ENCODE measurements at regions not wholly inside any gene's neighbourhood (a gene's known extent, or its start where the extent isn't known, plus 50 kb on each side); places are given as distances from the start of the nearest gene placed in this dataset.

DNA sequence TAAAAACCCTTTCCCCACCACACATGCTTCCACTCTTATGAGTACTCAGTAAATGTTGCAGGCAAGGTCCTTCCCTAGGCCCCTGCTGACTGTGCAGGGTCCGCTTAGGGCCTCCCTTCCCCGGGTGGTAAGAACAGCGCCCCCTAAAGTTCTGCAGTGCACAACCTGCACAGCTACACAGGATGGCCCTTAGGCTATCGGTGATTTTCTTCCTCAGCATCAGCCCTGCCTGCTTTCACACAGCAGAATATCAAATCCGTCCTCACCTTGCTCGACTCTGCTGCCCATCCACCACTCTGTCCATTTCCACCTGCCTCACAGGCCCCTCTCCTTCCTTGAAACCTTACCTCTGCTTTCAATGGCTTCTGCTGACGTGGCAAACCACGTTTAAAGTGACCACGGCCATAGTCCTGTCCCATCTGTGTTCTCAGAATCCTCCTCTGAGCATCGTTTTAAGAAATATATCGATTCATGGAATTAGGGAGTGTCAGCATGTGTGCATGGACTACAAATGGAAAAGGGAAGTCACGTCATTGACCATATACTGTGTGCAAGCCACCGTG lies 51.4 kb upstream of the TMEM132E start:
- H3K9ac ChIP-seq: no peak overlapping the region
- no peak overlapping the region for H3K4me2 ChIP-seq (ENCODE audit: low read length)
- H2AFZ ChIP-seq: no peak overlapping the region
- H3K4me3 ChIP-seq (ENCODE audit: low read depth, low read length): no peak overlapping the region
- no peaks in the 10 kb centered on the region for H3K9me3 ChIP-seq (ENCODE audit: control insufficient read depth, low read length)
- no peaks in the 10 kb centered on the region for H3K27me3 ChIP-seq (ENCODE audit: control insufficient read depth, insufficient read depth, low read length)
- TF ChIP-seq, protein P1, sequence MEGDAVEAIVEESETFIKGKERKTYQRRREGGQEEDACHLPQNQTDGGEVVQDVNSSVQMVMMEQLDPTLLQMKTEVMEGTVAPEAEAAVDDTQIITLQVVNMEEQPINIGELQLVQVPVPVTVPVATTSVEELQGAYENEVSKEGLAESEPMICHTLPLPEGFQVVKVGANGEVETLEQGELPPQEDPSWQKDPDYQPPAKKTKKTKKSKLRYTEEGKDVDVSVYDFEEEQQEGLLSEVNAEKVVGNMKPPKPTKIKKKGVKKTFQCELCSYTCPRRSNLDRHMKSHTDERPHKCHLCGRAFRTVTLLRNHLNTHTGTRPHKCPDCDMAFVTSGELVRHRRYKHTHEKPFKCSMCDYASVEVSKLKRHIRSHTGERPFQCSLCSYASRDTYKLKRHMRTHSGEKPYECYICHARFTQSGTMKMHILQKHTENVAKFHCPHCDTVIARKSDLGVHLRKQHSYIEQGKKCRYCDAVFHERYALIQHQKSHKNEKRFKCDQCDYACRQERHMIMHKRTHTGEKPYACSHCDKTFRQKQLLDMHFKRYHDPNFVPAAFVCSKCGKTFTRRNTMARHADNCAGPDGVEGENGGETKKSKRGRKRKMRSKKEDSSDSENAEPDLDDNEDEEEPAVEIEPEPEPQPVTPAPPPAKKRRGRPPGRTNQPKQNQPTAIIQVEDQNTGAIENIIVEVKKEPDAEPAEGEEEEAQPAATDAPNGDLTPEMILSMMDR (IDR thresholded peaks at IDR 0.05): no peak
- no peaks in the 10 kb centered on the region for H3K79me2 ChIP-seq
- H3K27ac ChIP-seq: no peak overlapping the region
- H3K4me1 ChIP-seq: no peaks in the 10 kb centered on the region
- H3K36me3 ChIP-seq (ENCODE audit: control insufficient read depth, insufficient read depth, low read length): no peaks in the 10 kb centered on the region

DNA sequence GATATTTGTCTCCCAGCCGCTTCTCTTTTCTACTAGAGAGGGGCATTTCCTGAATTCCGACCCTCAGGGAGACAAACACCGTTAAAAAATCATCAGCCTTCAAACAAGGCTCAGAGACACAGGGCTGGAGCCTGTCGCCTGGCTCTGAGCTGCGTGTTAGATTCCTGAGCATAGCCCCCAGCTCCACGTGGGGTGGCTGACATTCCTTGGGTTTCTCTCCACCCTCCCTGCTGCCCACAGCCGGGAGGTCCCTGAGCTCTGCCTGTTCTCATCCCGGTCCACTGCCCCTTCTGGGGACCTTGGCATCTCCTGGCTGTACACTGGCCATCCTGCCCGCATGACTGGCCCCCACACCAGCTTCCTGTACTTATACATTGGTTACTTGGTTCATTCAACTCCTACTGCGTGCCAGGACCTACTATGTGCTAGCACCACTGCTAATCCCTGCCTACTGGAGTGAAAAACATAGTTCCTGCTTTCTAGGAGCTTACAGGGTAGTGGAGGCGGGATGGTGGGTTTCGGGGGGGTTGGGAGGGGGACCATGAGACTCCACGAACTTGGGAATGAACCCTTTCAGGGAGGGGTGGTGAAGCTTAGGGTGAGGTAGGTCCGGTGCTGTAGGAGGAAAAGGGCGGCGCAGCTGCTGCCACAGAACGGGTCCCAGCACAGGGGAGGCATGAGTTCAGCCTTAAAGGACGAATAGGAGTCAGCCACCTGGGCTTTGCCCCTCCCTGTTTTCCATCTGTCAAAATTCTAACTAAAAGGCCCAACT lies 52.1 kb upstream of the TMEM132E start:
- Histone ChIP-seq H2AFZ (no peak overlapping the region), H3K4me2 (ENCODE audit: low read length) (no peak overlapping the region), H3K9ac (no peak overlapping the region), H3K79me2 (no peaks in the 10 kb centered on the region), H3K9me3 (ENCODE audit: control insufficient read depth, low read length) (no peaks in the 10 kb centered on the region), H3K4me1 (no peaks in the 10 kb centered on the region), H3K36me3 (ENCODE audit: control insufficient read depth, insufficient read depth, low read length) (no peaks in the 10 kb centered on the region), H3K27me3 (ENCODE audit: control insufficient read depth, insufficient read depth, low read length) (no peaks in the 10 kb centered on the region), H3K4me3 (ENCODE audit: low read depth, low read length) (no peak overlapping the region), H3K27ac (no peak overlapping the region)
- TF ChIP-seq, protein P1 (IDR thresholded peaks at IDR 0.05): no peak

DNA sequence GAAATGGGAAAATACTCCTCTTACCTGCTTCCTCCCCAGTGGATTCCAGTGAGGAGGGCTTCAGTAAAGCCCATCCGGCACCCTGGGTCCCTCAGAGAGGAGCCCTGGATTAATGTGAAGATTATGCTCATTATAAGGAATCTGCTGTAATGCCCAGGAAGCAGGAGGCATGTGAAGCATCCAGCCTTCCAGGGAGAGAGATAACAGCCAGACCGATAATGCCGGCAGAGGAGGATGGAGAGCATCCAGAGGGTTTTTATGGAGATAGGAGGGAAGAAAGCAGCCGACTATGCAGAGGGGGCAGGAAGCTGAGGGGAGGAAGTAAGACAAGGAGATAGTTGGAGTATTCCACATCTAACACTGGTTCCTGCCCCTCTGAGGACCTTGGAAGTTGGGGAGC lies 53.7 kb upstream of the TMEM132E start:
- Histone ChIP-seq H3K27ac (no peak overlapping the region), H3K27me3 (ENCODE audit: control insufficient read depth, insufficient read depth, low read length) (no peaks in the 10 kb centered on the region), H3K36me3 (ENCODE audit: control insufficient read depth, insufficient read depth, low read length) (no peaks in the 10 kb centered on the region), H3K4me3 (ENCODE audit: low read depth, low read length) (no peak overlapping the region), H3K9ac (no peak overlapping the region), H3K4me1 (no peaks in the 10 kb centered on the region), H3K79me2 (no peaks in the 10 kb centered on the region), H3K4me2 (ENCODE audit: low read length) (no peak overlapping the region), H3K9me3 (ENCODE audit: control insufficient read depth, low read length) (no peaks in the 10 kb centered on the region), H2AFZ (no peak overlapping the region)
- TF ChIP-seq, protein P1 (IDR thresholded peaks at IDR 0.05): no peak

DNA sequence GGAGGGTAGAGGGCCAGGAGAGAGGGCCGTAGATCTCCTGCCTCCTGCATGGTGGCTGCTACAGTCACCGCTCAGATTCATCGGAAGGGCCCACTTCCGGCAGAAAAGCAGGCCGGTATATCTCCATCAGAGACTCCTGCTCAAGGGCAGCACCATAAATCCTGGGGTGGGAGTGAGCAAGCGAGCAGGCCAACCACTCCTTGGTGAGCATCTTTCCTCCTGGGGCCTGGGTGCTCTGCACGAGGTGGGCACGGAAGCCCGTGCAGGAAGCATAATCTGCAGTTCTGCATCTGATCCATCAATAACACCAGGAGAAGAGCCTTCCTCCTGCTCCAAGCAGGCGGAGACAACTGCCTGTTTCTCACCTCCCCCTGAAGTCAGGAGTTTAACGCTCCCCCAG lies 57.4 kb upstream of the TMEM132E start:
- Histone ChIP-seq H3K36me3 (ENCODE audit: control insufficient read depth, insufficient read depth, low read length) (no peaks in the 10 kb centered on the region), H3K27ac (no peak overlapping the region), H2AFZ (no peak overlapping the region), H3K4me2 (ENCODE audit: low read length) (no peak overlapping the region), H3K79me2 (no peaks in the 10 kb centered on the region), H3K9me3 (ENCODE audit: control insufficient read depth, low read length) (no peaks in the 10 kb centered on the region), H3K4me1 (no peaks in the 10 kb centered on the region), H3K9ac (no peak overlapping the region), H3K27me3 (ENCODE audit: control insufficient read depth, insufficient read depth, low read length) (no peaks in the 10 kb centered on the region), H3K4me3 (ENCODE audit: low read depth, low read length) (no peak overlapping the region)
- TF ChIP-seq, protein P1 (IDR thresholded peaks at IDR 0.05): no peak

DNA sequence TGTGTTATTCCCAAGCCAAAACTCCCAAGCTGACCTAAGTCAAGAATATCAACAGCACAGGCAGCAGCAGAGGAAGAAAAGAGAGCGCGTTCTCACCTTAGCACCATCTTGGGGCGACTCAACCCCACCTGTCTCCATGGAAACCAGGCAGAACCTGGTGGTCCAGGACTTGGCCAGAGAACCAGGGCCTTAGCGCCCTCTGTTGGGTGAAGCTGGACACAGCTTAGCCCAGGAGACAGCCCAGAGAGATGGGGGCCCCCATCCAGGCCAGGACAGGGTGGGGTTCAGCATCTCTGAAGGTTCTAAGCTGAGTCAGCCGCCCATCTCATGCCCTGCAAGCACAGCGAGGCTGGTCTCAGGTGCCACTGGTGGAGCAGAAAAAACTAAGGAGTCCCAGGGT lies 60.1 kb upstream of the TMEM132E start:
- Histone ChIP-seq H3K79me2 (no peaks in the 10 kb centered on the region), H3K9me3 (ENCODE audit: control insufficient read depth, low read length) (no peaks in the 10 kb centered on the region), H3K4me1 (no peaks in the 10 kb centered on the region), H2AFZ (no peak overlapping the region), H3K27ac (no peak overlapping the region), H3K9ac (no peak overlapping the region), H3K27me3 (ENCODE audit: control insufficient read depth, insufficient read depth, low read length) (no peaks in the 10 kb centered on the region), H3K36me3 (ENCODE audit: control insufficient read depth, insufficient read depth, low read length) (no peaks in the 10 kb centered on the region), H3K4me2 (ENCODE audit: low read length) (no peak overlapping the region), H3K4me3 (ENCODE audit: low read depth, low read length) (no peak overlapping the region)
- TF ChIP-seq, protein P1 (IDR thresholded peaks at IDR 0.05): no peak
